Erythroblast (primary cell): ENCODE measurements at regions not wholly inside any gene's neighbourhood (a gene's known extent, or its start where the extent isn't known, plus 50 kb on each side); places are given as distances from the start of the nearest gene placed in this dataset.

Experiments
- GATA1 ChIP-seq: IDR thresholded peaks from 2 replicates; pipeline ENCODE4 v1.6.1; 2011; ENCODE audit warnings: low read depth, mild to moderate bottlenecking, control low read depth, low read length, moderate library complexity
- POLR2A ChIP-seq: IDR thresholded peaks from 2 replicates; pipeline ENCODE4 v1.6.1; 2011; ENCODE audit warnings: mild to moderate bottlenecking, low read length

GRCh38 chrX:110436523-110436922 is 77.9 kb downstream of the RTL9 start:
- TF ChIP-seq POLR2A: no peak
- TF ChIP-seq GATA1: no peak
